ENCODE measurements at regions not wholly inside any gene's neighbourhood (a gene's known extent, or its start where the extent isn't known, plus 50 kb on each side); places are given as distances from the start of the nearest gene placed in this dataset.

GRCh38 chrX:45261471-45261870 is 60.8 kb upstream of the DIPK2B start:
- no peaks in the 10 kb centered on the region for H3K9me3 ChIP-seq
- intact Hi-C loops (cut with DNase I), result no loop called here
- H3K27me3 ChIP-seq, result peaks cover 0 to 8% (median 0%) of the 10 kb centered on the region in 4 donors
- FAIRE-seq (no peak), DNase-seq (no peak), ATAC-seq (no peak)
- no peaks in the 10 kb centered on the region for H3K4me1 ChIP-seq
- TF ChIP-seq, protein P1, sequence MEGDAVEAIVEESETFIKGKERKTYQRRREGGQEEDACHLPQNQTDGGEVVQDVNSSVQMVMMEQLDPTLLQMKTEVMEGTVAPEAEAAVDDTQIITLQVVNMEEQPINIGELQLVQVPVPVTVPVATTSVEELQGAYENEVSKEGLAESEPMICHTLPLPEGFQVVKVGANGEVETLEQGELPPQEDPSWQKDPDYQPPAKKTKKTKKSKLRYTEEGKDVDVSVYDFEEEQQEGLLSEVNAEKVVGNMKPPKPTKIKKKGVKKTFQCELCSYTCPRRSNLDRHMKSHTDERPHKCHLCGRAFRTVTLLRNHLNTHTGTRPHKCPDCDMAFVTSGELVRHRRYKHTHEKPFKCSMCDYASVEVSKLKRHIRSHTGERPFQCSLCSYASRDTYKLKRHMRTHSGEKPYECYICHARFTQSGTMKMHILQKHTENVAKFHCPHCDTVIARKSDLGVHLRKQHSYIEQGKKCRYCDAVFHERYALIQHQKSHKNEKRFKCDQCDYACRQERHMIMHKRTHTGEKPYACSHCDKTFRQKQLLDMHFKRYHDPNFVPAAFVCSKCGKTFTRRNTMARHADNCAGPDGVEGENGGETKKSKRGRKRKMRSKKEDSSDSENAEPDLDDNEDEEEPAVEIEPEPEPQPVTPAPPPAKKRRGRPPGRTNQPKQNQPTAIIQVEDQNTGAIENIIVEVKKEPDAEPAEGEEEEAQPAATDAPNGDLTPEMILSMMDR (IDR thresholded peaks at IDR 0.05), result no peak
- no peak overlapping the region for H3K27ac ChIP-seq
- WGBS, 2 donors, result 72 to 82% methylated on average over 1 of the region's 1 CpG
- H3K4me3 ChIP-seq, result no peak overlapping the region
- H3K36me3 ChIP-seq, result no peaks in the 10 kb centered on the region

DNA sequence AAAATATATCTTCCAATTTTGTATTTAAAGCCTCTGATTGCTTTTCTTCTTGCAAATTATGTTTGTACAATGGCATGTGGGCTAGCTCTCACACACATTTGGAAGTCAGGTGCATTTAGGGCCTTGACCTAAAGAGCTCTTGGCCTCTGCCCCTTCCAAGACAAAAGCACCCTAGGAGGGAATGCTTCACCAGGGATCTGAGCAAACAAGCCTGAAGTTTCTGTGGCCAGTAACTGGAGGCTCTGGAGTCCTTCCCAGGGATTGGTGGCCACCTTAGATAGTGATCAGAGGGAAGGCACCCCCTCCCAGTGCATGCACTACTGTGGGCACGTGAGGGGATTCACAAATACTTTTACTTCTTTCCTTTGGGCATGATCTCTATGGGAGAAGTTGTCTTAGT is 60.3 kb upstream of the DIPK2B start:
- Histone ChIP-seq H3K27me3 (peaks cover 0 to 8% (median 2%) of the 10 kb centered on the region in 4 donors), H3K9me3 (no peaks in the 10 kb centered on the region), H3K27ac (no peak overlapping the region), H3K36me3 (no peaks in the 10 kb centered on the region), H3K4me1 (no peaks in the 10 kb centered on the region), H3K4me3 (no peak overlapping the region)
- intact Hi-C loops (cut with DNase I), result no loop called here
- no peak for ATAC-seq
- no peak for DNase-seq
- TF ChIP-seq, protein P1 (IDR thresholded peaks at IDR 0.05), result no peak
- no peak for FAIRE-seq
- WGBS, 2 donors, result 59 to 83% methylated on average over 1 of the region's 1 CpG

GRCh38 chrX:45258731-45259402 is 58.2 kb upstream of the DIPK2B start:
- Histone ChIP-seq H3K27me3 (peaks cover 0 to 14% (median 5%) of the 10 kb centered on the region in 4 donors), H3K27ac (no peak overlapping the region), H3K36me3 (no peaks in the 10 kb centered on the region), H3K4me1 (no peaks in the 10 kb centered on the region), H3K4me3 (no peak overlapping the region), H3K9me3 (no peaks in the 10 kb centered on the region)
- FAIRE-seq (no peak), ATAC-seq (no peak), DNase-seq (no peak)
- intact Hi-C loops (cut with DNase I), result no loop called here
- TF ChIP-seq, protein P1 (IDR thresholded peaks at IDR 0.05), result no peak
- WGBS, 2 donors, result 34 to 42% methylated on average over 6 of the region's 6 CpGs

Small RNA genes lying in the stretch of these regions (microRNA-seq; reads per million reads assigned to microRNA genes)
- 795 to 2,406 reads per million in 2 donors for gene MIR221
- 194 to 223 reads per million in 2 donors for gene MIR222
